IMR-90 (cell line): ENCODE measurements at regions not wholly inside any gene's neighbourhood (a gene's known extent, or its start where the extent isn't known, plus 50 kb on each side); places are given as distances from the start of the nearest gene placed in this dataset.

ENCODE experiments used
- ATAC-seq: fragments of 200-7000 bp; cut with Tn5 transposase; 2 replicates; pipeline ENCODE4 v1.9.1; 2020; ENCODE audit warnings: low read depth, mild to moderate bottlenecking, moderate library complexity
- BruUV-seq: library from RNA; stranded (reverse); fragments of 400-500 nt; replicated peaks from 2 replicates; lab custom pipeline; 2021; lab: Mats Ljungman, UMichigan
- CTCF ChIA-PET: fragments of 300-600 bp; formaldehyde crosslinking; extraction: SDS; loops from one replicate; lab custom pipeline; 2021; ENCODE audit warnings: antibody characterized with exemption; lab: Yijun Ruan, JAX
- POLR2A ChIA-PET: fragments of 300-600 bp; sonication (Branson Sonifier 250); formaldehyde crosslinking; loops from one replicate; lab custom pipeline; 2022; ENCODE audit warnings: antibody characterized with exemption; ENCODE audit not compliant: unreplicated experiment; lab: Charles Lee
- DNase-seq: peaks from one replicate; pipeline ENCODE4 v3.0.0; 2013
- H2AFZ ChIP-seq: replicated peaks from 2 replicates; pipeline ENCODE3; 2013; ENCODE audit warnings: low read length, mild to moderate bottlenecking; ENCODE audit not compliant: poor library complexity
- H2AK5ac ChIP-seq: 2 replicates; pipeline ENCODE4 v1.6.1; 2013; ENCODE audit warnings: low read depth, low read length, inconsistent platforms
- H2AK9ac ChIP-seq: replicated peaks from 2 replicates; pipeline ENCODE3; 2013; ENCODE audit warnings: mild to moderate bottlenecking, low read depth, low read length, moderate library complexity; ENCODE audit not compliant: poor library complexity
- H2BK120ac ChIP-seq: 2 replicates; pipeline ENCODE4 v1.6.1; 2013; ENCODE audit warnings: low read depth, low read length, inconsistent platforms
- H2BK15ac ChIP-seq: 3 replicates; pipeline ENCODE4 v1.6.1; 2013; ENCODE audit warnings: low read depth, low read length, inconsistent platforms
- H2BK20ac ChIP-seq: 2 replicates; pipeline ENCODE4 v1.6.1; 2013; ENCODE audit warnings: low read depth, mild to moderate bottlenecking, inconsistent platforms, low read length, moderate library complexity
- H2BK5ac ChIP-seq: 2 replicates; pipeline ENCODE4 v1.6.1; 2013; ENCODE audit warnings: mild to moderate bottlenecking, low read depth, low read length, inconsistent platforms; ENCODE audit not compliant: poor library complexity, severe bottlenecking
- H3K14ac ChIP-seq: replicated peaks from 2 replicates; pipeline ENCODE4 v1.6.1; 2013; ENCODE audit warnings: low read depth, low read length, inconsistent platforms
- H3K18ac ChIP-seq: 2 replicates; pipeline ENCODE4 v1.6.1; 2013; ENCODE audit warnings: low read depth, low read length, control low read depth
- H3K23ac ChIP-seq: 2 replicates; pipeline ENCODE4 v1.6.1; 2013; ENCODE audit warnings: low read depth, low read length, inconsistent platforms
- H3K27ac ChIP-seq: 2 replicates; pipeline ENCODE4 v1.5.1; 2013; ENCODE audit warnings: mild to moderate bottlenecking, control low read depth, low read length; ENCODE audit not compliant: insufficient read depth
- H3K27me3 ChIP-seq: 2 replicates; pipeline ENCODE4 v1.6.1; 2013; ENCODE audit warnings: low read length; ENCODE audit not compliant: control insufficient read depth, insufficient read depth
- H3K36me3 ChIP-seq: 2 replicates; pipeline ENCODE4 v1.6.1; 2013; ENCODE audit warnings: low read length, mixed read lengths; ENCODE audit not compliant: control insufficient read depth, insufficient read depth
- H3K4ac ChIP-seq: 2 replicates; pipeline ENCODE4 v1.6.1; 2013; ENCODE audit warnings: low read depth, low read length, inconsistent platforms
- H3K4me1 ChIP-seq: 2 replicates; pipeline ENCODE4 v1.6.1; 2013; ENCODE audit warnings: low read length, mixed read lengths; ENCODE audit not compliant: control insufficient read depth, insufficient read depth
- H3K4me2 ChIP-seq: 2 replicates; pipeline ENCODE4 v1.6.1; 2013; ENCODE audit warnings: low read depth, mild to moderate bottlenecking, control low read depth, low read length, moderate library complexity
- H3K4me3 ChIP-seq: 2 replicates; pipeline ENCODE4 v1.5.1; 2013; ENCODE audit warnings: low read depth, mild to moderate bottlenecking, control low read depth, low read length, moderate library complexity; ENCODE audit not compliant: insufficient read depth
- H3K56ac ChIP-seq: 2 replicates; pipeline ENCODE4 v1.6.1; 2013; ENCODE audit warnings: low read length, inconsistent platforms; ENCODE audit not compliant: insufficient read depth; ENCODE audit errors: extremely low read depth
- H3K79me1 ChIP-seq, 2 experiments: 2 replicates each; pipeline ENCODE4 v1.6.1; 2013; ENCODE audit warnings: low read length in 2 of 2, inconsistent platforms in 1 of 2, low read depth in 1 of 2
- H3K9ac ChIP-seq: 2 replicates; pipeline ENCODE4 v1.6.1; 2013; ENCODE audit warnings: low read depth, low read length, control low read depth
- H3K9me1 ChIP-seq: 2 replicates; pipeline ENCODE4 v1.6.1; 2013; ENCODE audit warnings: low read length, inconsistent platforms; ENCODE audit not compliant: insufficient read depth
- H3K9me3 ChIP-seq: 2 replicates; pipeline ENCODE4 v1.6.1; 2013; ENCODE audit warnings: low read length; ENCODE audit not compliant: control insufficient read depth, insufficient read depth
- H4K20me1 ChIP-seq: 2 replicates; pipeline ENCODE4 v1.6.1; 2013; ENCODE audit warnings: low read length, inconsistent platforms; ENCODE audit not compliant: insufficient read depth
- H4K5ac ChIP-seq: 2 replicates; pipeline ENCODE4 v1.6.1; 2013; ENCODE audit warnings: mild to moderate bottlenecking, low read depth, low read length, control low read depth
- H4K8ac ChIP-seq, 2 experiments: 2 replicates each; pipeline ENCODE4 v1.6.1; 2013; ENCODE audit warnings: low read depth in 2 of 2, low read length in 2 of 2, control low read depth in 1 of 2, inconsistent platforms in 1 of 2
- H4K91ac ChIP-seq: 2 replicates; pipeline ENCODE4 v1.6.1; 2013; ENCODE audit warnings: low read depth, low read length, inconsistent platforms; ENCODE audit not compliant: insufficient read depth
- CEBPB ChIP-seq: IDR thresholded peaks from 2 replicates; pipeline ENCODE4 v1.6.1; 2012; ENCODE audit warnings: low read depth, low read length, improper control_type of control experiment
- CHD1 ChIP-seq: IDR thresholded peaks from 2 replicates; pipeline ENCODE4 v1.6.1; 2012; ENCODE audit warnings: low read depth, low read length, improper control_type of control experiment
- FOS ChIP-seq: fragments of 150-350 bp; IDR thresholded peaks from 2 replicates; pipeline ENCODE4 v1.6.1; 2016; ENCODE audit warnings: low read depth, low read length
- MAFK ChIP-seq: IDR thresholded peaks from 2 replicates; pipeline ENCODE4 v1.6.1; 2012; ENCODE audit warnings: low read depth, low read length, improper control_type of control experiment
- MAZ ChIP-seq: IDR thresholded peaks from 2 replicates; pipeline ENCODE4 v1.6.1; 2012; ENCODE audit warnings: low read depth, mild to moderate bottlenecking, low read length, improper control_type of control experiment, moderate library complexity, borderline replicate concordance
- POLR2A ChIP-seq: IDR thresholded peaks from 2 replicates; pipeline ENCODE4 v1.6.1; 2012; ENCODE audit warnings: mild to moderate bottlenecking, low read depth, low read length
- RCOR1 ChIP-seq: IDR thresholded peaks from 2 replicates; pipeline ENCODE4 v1.6.1; 2012; ENCODE audit warnings: mild to moderate bottlenecking, low read length, improper control_type of control experiment; ENCODE audit not compliant: insufficient replicate concordance
- RFX5 ChIP-seq: IDR thresholded peaks from 2 replicates; pipeline ENCODE4 v1.8.0; 2012; ENCODE audit warnings: low read depth, mild to moderate bottlenecking, low read length, moderate library complexity
- WGBS, 2 experiments: methylation state at CpG; one replicate each; pipeline versions ENCODE4 v1.1.5 to v1.1.7; 2013; ENCODE audit warnings: missing lambda C conversion rate in 2 of 2; ENCODE audit not compliant: insufficient read length in 1 of 2; ENCODE audit errors: extremely low coverage in 2 of 2; 5-methylcytosine and 5-hydroxymethylcytosine counted together
- dilution Hi-C: fragments of 300-500 bp; cut with HindIII; formaldehyde crosslinking; loops from one replicate; pipeline ENCODE4 v1.14.3; 2018; ENCODE audit warnings: low sequenced_read_pairs; ENCODE audit not compliant: unreplicated experiment
- in situ Hi-C: fragments of 300-500 bp; cut with MboI; formaldehyde crosslinking; loops from 3 replicates; pipeline ENCODE4 v1.14.3; 2019; ENCODE audit warnings: low sequenced_read_pairs, inconsistent platforms, mixed read lengths
- intact Hi-C: fragments of 100-400 bp; cut with micrococcal nuclease; formaldehyde crosslinking; loops from 2 replicates; pipeline ENCODE4 v1.10.0; 2022
- TF ChIP-seq, protein P1 (sequence below): conservative IDR thresholded peaks from 2 replicates; pipeline ENCODE4 v1.5.1; 2012; ENCODE audit warnings: mild to moderate bottlenecking, low read depth, low read length, improper control_type of control experiment
- TF ChIP-seq, protein P2 (sequence below): fragments of 150-350 bp; IDR thresholded peaks from 2 replicates; pipeline ENCODE4 v1.6.1; 2017; ENCODE audit warnings: mild to moderate bottlenecking, antibody characterized with exemption, low read length, low read depth

DNA sequence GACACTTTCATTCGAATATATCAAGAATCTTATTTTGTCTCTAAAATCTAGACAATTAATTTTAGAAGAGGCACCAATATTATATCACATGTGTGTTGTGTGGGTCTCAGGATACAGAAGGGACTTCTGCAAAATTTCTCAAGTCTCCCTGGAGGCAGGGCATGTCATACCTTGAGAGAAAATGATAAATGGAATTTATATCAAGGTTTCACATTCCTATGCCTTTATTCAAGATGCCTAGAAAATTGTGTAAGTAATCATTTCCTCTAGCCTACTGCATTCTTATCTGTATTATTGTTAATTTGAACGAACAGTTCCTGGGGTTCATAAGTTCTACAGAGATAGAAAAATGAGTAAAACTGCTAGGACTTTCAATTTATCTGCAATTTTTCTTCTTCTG, 1247.9 kb downstream of the GRIK2 start:
- no peak overlapping the region for H4K5ac ChIP-seq
- no peaks in the 10 kb centered on the region for H3K4me1 ChIP-seq
- ATAC-seq (no peak), DNase-seq (no peak)
- no peak overlapping the region for H2AK5ac ChIP-seq
- no peak overlapping the region for H2AFZ ChIP-seq
- H4K91ac ChIP-seq, result no peak overlapping the region
- H2AK9ac ChIP-seq, result no peak overlapping the region
- no peak overlapping the region for H3K4ac ChIP-seq
- POLR2A ChIA-PET, result no interaction called here
- H3K56ac ChIP-seq, result no peak overlapping the region
- no peak overlapping the region for H3K9ac ChIP-seq
- no peak overlapping the region for H3K4me2 ChIP-seq
- no peak overlapping the region for H3K27ac ChIP-seq
- H2BK15ac ChIP-seq, result no peak overlapping the region
- no peak overlapping the region for H3K18ac ChIP-seq
- no peaks in the 10 kb centered on the region for H3K79me1 ChIP-seq
- WGBS, 2 experiments, result no CpG with 5 or more reads among the region's 2 CpGs
- no peaks in the 10 kb centered on the region for H3K36me3 ChIP-seq
- no peak overlapping the region for H2BK20ac ChIP-seq
- TF ChIP-seq RFX5 (no peak), MAFK (no peak), MAZ (no peak), FOS (no peak), CEBPB (no peak), RCOR1 (no peak), CHD1 (no peak), POLR2A (no peak)
- TF ChIP-seq, protein P1, sequence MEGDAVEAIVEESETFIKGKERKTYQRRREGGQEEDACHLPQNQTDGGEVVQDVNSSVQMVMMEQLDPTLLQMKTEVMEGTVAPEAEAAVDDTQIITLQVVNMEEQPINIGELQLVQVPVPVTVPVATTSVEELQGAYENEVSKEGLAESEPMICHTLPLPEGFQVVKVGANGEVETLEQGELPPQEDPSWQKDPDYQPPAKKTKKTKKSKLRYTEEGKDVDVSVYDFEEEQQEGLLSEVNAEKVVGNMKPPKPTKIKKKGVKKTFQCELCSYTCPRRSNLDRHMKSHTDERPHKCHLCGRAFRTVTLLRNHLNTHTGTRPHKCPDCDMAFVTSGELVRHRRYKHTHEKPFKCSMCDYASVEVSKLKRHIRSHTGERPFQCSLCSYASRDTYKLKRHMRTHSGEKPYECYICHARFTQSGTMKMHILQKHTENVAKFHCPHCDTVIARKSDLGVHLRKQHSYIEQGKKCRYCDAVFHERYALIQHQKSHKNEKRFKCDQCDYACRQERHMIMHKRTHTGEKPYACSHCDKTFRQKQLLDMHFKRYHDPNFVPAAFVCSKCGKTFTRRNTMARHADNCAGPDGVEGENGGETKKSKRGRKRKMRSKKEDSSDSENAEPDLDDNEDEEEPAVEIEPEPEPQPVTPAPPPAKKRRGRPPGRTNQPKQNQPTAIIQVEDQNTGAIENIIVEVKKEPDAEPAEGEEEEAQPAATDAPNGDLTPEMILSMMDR, result no peak
- TF ChIP-seq, protein P2, sequence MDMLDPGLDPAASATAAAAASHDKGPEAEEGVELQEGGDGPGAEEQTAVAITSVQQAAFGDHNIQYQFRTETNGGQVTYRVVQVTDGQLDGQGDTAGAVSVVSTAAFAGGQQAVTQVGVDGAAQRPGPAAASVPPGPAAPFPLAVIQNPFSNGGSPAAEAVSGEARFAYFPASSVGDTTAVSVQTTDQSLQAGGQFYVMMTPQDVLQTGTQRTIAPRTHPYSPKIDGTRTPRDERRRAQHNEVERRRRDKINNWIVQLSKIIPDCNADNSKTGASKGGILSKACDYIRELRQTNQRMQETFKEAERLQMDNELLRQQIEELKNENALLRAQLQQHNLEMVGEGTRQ, result no peak
- no peaks in the 10 kb centered on the region for H3K9me3 ChIP-seq
- in situ Hi-C loops (no loop called here), intact Hi-C loops (no loop called here), dilution Hi-C loops (no loop called here)
- H2BK120ac ChIP-seq, result no peak overlapping the region
- no peak overlapping the region for H4K8ac ChIP-seq
- CTCF ChIA-PET, result no interaction called here
- H3K14ac ChIP-seq, result no peak overlapping the region
- no peaks in the 10 kb centered on the region for H3K9me1 ChIP-seq
- H3K23ac ChIP-seq, result no peak overlapping the region
- no peak overlapping the region for H3K4me3 ChIP-seq
- no TSS peak for BruUV-seq
- H3K27me3 ChIP-seq, result no peaks in the 10 kb centered on the region
- no peaks in the 10 kb centered on the region for H4K20me1 ChIP-seq
- no peak overlapping the region for H2BK5ac ChIP-seq
